Right lobe of liver (tissue), 4 donors: ENCODE measurements at regions not wholly inside any gene's neighbourhood (a gene's known extent, or its start where the extent isn't known, plus 50 kb on each side); places are given as distances from the start of the nearest gene placed in this dataset.

Source experiments
- CTCF ChIP-seq, 4 donors: fragments of 200-600 bp in 3 of 4; fragments of 450-650 bp in 1 of 4; IDR thresholded peaks; one replicate each; pipeline versions ENCODE4 v1.5.1 to v1.8.0; 2016 to 2022; ENCODE audit warnings: antibody characterized with exemption in 4 of 4, mild to moderate bottlenecking in 2 of 4
- POLR2A ChIP-seq: fragments of 450-650 bp; IDR thresholded peaks from one replicate; pipeline ENCODE4 v1.6.1; 2017; ENCODE audit warnings: antibody characterized with exemption, mild to moderate bottlenecking
- donor health status: DM: no; HTN: no; CAD: no.
- donor health status: DM: no; HTN: no; CAD: no.
- donor health status: DM: no; HTN: yes; CAD: no.

- TF ChIP-seq CTCF (IDR thresholded peaks at IDR 0.05) (no peak), POLR2A (no peak)
These were observed 83.3 kb upstream of the RALGAPA2 start for GRCh38 chr20:20795721-20796120.
